ENCODE measurements at regions not wholly inside any gene's neighbourhood (a gene's known extent, or its start where the extent isn't known, plus 50 kb on each side); places are given as distances from the start of the nearest gene placed in this dataset.

- Histone ChIP-seq H3K27me3 (no peaks in the 10 kb centered on the region), H3K4me1 (no peaks in the 10 kb centered on the region), H3K4me3 (no peak overlapping the region), H3K9me3 (no peaks in the 10 kb centered on the region), H3K36me3 (no peaks in the 10 kb centered on the region), H3K27ac (no peak overlapping the region)
- no peak for TF ChIP-seq CTCF (IDR thresholded peaks at IDR 0.05)
- DNase-seq (ENCODE audit: low spot score), result no peak
Observed at GRCh38 chr2:104140361-104140760, 713.6 kb upstream of the POU3F3 start.

- no peaks in the 10 kb centered on the region for H3K27me3 ChIP-seq
- H3K9me3 ChIP-seq, result no peaks in the 10 kb centered on the region
- no peak overlapping the region for H3K4me3 ChIP-seq
- H3K36me3 ChIP-seq, result no peaks in the 10 kb centered on the region
- no peak for DNase-seq (ENCODE audit: low spot score)
- H3K27ac ChIP-seq, result no peak overlapping the region
- no peaks in the 10 kb centered on the region for H3K4me1 ChIP-seq
- no peak for TF ChIP-seq CTCF (IDR thresholded peaks at IDR 0.05)
Observed at GRCh38 chr2:104158191-104158590, 695.7 kb upstream of the POU3F3 start.

GRCh38 chr2:104163611-104164130, 690.2 kb upstream of the POU3F3 start:
- no peak for DNase-seq (ENCODE audit: low spot score)

GRCh38 chr2:104164721-104165252, 689.1 kb upstream of the POU3F3 start:
- no peak for DNase-seq (ENCODE audit: low spot score)
- H3K27ac ChIP-seq, result no peak overlapping the region
- H3K9me3 ChIP-seq, result no peaks in the 10 kb centered on the region
- no peaks in the 10 kb centered on the region for H3K27me3 ChIP-seq
- no peak for TF ChIP-seq CTCF (IDR thresholded peaks at IDR 0.05)
- no peaks in the 10 kb centered on the region for H3K4me1 ChIP-seq
- no peaks in the 10 kb centered on the region for H3K36me3 ChIP-seq
- no peak overlapping the region for H3K4me3 ChIP-seq

More at GRCh38 chr2:104163611-104164130, 690.2 kb upstream of the POU3F3 start:
- no peak overlapping the region for H3K4me3 ChIP-seq
- no peaks in the 10 kb centered on the region for H3K9me3 ChIP-seq
- H3K36me3 ChIP-seq, result no peaks in the 10 kb centered on the region
- H3K27ac ChIP-seq, result no peak overlapping the region
- H3K4me1 ChIP-seq, result no peaks in the 10 kb centered on the region
- no peak for TF ChIP-seq CTCF (IDR thresholded peaks at IDR 0.05)
- H3K27me3 ChIP-seq, result no peaks in the 10 kb centered on the region

- no peaks in the 10 kb centered on the region for H3K4me1 ChIP-seq
- no peak for TF ChIP-seq CTCF (IDR thresholded peaks at IDR 0.05)
- no peak overlapping the region for H3K27ac ChIP-seq
- H3K36me3 ChIP-seq, result no peaks in the 10 kb centered on the region
- no peak overlapping the region for H3K4me3 ChIP-seq
- H3K27me3 ChIP-seq, result no peaks in the 10 kb centered on the region
- DNase-seq (ENCODE audit: low spot score), result no peak
- H3K9me3 ChIP-seq, result peaks cover 0 to 23% of the 10 kb centered on the region in 2 donors
Observed at GRCh38 chr2:104177179-104177578, 676.7 kb upstream of the POU3F3 start.

GRCh38 chr2:104179644-104180043, 674.3 kb upstream of the POU3F3 start:
- no peak for DNase-seq (ENCODE audit: low spot score)
- H3K36me3 ChIP-seq, result no peaks in the 10 kb centered on the region
- no peaks in the 10 kb centered on the region for H3K27me3 ChIP-seq
- H3K4me1 ChIP-seq, result no peaks in the 10 kb centered on the region
- no peak overlapping the region for H3K27ac ChIP-seq
- H3K4me3 ChIP-seq, result no peak overlapping the region
- no peak for TF ChIP-seq CTCF (IDR thresholded peaks at IDR 0.05)
- H3K9me3 ChIP-seq, result peaks cover 0 to 23% of the 10 kb centered on the region in 2 donors
